ENCODE measurements at regions not wholly inside any gene's neighbourhood (a gene's known extent, or its start where the extent isn't known, plus 50 kb on each side); places are given as distances from the start of the nearest gene placed in this dataset.

DNA sequence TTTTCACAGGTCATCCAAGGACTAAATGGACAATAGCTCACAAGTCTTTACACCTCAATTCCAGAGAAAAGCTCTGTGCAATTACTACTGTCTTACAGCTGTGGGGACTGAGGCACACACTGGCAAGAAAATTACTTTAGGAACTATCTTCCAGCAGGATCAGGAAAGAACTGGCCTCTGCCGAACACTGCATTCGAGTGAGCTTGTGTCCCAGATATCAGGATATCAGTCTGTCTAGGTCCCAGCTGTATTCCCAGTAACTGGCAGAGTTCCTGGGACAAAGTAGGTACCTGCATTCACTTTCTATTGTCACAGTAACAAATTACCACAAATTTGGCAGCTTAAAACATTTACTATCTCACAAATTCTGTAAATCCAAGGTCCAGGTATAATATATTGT lies 183.7 kb downstream of the IRS1 start:
- Histone ChIP-seq H3K27me3 (replicated peaks; ENCODE audit: insufficient read depth, low read depth, low read length, poor library complexity) (no peaks in the 10 kb centered on the region), H3K36me3 (ENCODE audit: insufficient read depth, low read length, poor library complexity, severe bottlenecking) (no peaks in the 10 kb centered on the region), H3K4me3 (ENCODE audit: low read depth, low read length, poor library complexity, severe bottlenecking) (no peak overlapping the region), H3K27ac (ENCODE audit: low read depth, low read length, poor library complexity, severe bottlenecking) (no peak overlapping the region), H3K9me3 (ENCODE audit: low read depth, low read length, poor library complexity, severe bottlenecking) (no peaks in the 10 kb centered on the region), H3K4me1 (ENCODE audit: insufficient read depth, low read length, poor library complexity, severe bottlenecking) (peaks cover 6% of the 10 kb centered on the region)
- TF ChIP-seq CTCF (conservative IDR thresholded peaks at IDR 0.05; ENCODE audit: low read depth, low read length) (no peak), EZH2 (IDR thresholded peaks at IDR 0.05; ENCODE audit: borderline replicate concordance, low read depth, low read length, poor library complexity, severe bottlenecking) (no peak)
- DNase-seq (ENCODE audit: low spot score), result no peak
- ChIA-PET CTCF (no interaction called here), POLR2A (ENCODE audit: low non-redundant PET) (no interaction called here)
- BruUV-seq (replicated peaks), result no TSS peak
- intact Hi-C loops (cut with micrococcal nuclease; ENCODE audit: unreplicated experiment), result no loop called here

DNA sequence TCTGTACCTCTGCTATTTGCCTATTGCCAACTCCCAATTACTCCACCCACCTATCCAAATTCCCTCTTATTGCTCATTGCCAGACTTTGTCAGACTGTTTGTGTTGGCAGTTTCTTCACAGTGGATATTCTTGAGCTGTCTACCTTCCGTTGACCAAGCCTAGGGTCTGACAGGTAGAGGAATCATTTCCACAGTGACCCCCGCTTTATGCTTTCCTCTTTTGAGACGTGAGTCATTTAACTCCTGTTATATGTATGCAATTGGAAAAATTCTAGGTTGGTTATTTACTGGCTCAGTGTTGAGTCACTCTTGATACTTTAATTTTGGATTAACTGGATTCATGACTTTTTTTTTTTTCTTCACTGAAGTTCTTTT lies 187.7 kb downstream of the IRS1 start:
- no peaks in the 10 kb centered on the region for H3K27me3 ChIP-seq (replicated peaks; ENCODE audit: insufficient read depth, low read depth, low read length, poor library complexity)
- ChIA-PET CTCF (interaction anchor here (0.6 kb wide), 1 partner anchor 188 kb away, joined by 3 read pairs; no protein-coding TSS in a partner anchor), POLR2A (ENCODE audit: low non-redundant PET) (no interaction called here)
- no peak overlapping the region for H3K27ac ChIP-seq (ENCODE audit: low read depth, low read length, poor library complexity, severe bottlenecking)
- BruUV-seq (replicated peaks), result no TSS peak
- H3K36me3 ChIP-seq (ENCODE audit: insufficient read depth, low read length, poor library complexity, severe bottlenecking), result no peaks in the 10 kb centered on the region
- H3K4me1 ChIP-seq (ENCODE audit: insufficient read depth, low read length, poor library complexity, severe bottlenecking), result no peaks in the 10 kb centered on the region
- DNase-seq (ENCODE audit: low spot score), result no peak
- H3K4me3 ChIP-seq (ENCODE audit: low read depth, low read length, poor library complexity, severe bottlenecking), result no peak overlapping the region
- no peaks in the 10 kb centered on the region for H3K9me3 ChIP-seq (ENCODE audit: low read depth, low read length, poor library complexity, severe bottlenecking)
- intact Hi-C loops (cut with micrococcal nuclease; ENCODE audit: unreplicated experiment), result no loop called here
- TF ChIP-seq CTCF (conservative IDR thresholded peaks at IDR 0.05; ENCODE audit: low read depth, low read length) (no peak), EZH2 (IDR thresholded peaks at IDR 0.05; ENCODE audit: borderline replicate concordance, low read depth, low read length, poor library complexity, severe bottlenecking) (no peak)

DNA sequence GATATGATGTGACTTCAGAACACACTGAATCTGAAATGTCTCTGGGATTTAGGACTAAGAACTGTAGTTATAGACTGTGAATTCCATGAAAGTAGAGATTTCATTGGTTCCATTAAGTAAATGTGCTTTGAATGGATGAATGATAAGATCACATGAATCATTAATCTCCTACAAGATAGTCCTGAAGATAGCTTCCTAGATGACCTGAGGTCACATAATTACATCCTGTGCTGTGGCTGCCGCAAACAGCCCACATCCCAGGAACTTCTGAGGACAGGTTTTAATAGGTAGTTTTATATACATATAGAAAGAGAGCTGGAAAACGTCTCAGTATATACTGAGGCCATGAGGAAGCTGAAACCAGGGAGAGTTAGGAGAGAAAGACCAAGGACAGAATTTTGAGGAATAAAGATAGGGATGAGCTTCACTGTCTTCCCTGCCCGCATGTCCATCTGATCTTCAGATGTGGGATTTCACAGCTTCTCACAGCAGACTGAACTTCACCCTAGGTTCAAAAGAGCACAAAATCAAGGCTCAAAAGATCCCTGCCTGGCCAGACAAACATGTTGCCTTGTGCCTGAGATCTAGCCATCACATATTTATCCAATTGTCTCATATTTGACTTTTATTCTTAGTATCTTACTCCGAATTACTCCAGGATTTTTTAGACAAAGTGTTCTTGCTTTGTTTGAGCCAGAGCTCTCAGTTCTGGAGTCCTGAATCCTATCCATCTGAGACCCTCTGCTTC lies 188.2 kb downstream of the IRS1 start:
- no peak overlapping the region for H3K27ac ChIP-seq (ENCODE audit: low read depth, low read length, poor library complexity, severe bottlenecking)
- no peak overlapping the region for H3K4me3 ChIP-seq (ENCODE audit: low read depth, low read length, poor library complexity, severe bottlenecking)
- no peaks in the 10 kb centered on the region for H3K9me3 ChIP-seq (ENCODE audit: low read depth, low read length, poor library complexity, severe bottlenecking)
- intact Hi-C loops (cut with micrococcal nuclease; ENCODE audit: unreplicated experiment), result no loop called here
- CTCF ChIA-PET, result no interaction called here
- H3K27me3 ChIP-seq (replicated peaks; ENCODE audit: insufficient read depth, low read depth, low read length, poor library complexity), result no peaks in the 10 kb centered on the region
- TF ChIP-seq EZH2 (IDR thresholded peaks at IDR 0.05; ENCODE audit: borderline replicate concordance, low read depth, low read length, poor library complexity, severe bottlenecking) (no peak), CTCF (conservative IDR thresholded peaks at IDR 0.05; ENCODE audit: low read depth, low read length) (no peak)
- POLR2A ChIA-PET (ENCODE audit: low non-redundant PET), result no interaction called here
- no peaks in the 10 kb centered on the region for H3K36me3 ChIP-seq (ENCODE audit: insufficient read depth, low read length, poor library complexity, severe bottlenecking)
- no peak for DNase-seq (ENCODE audit: low spot score)
- BruUV-seq (replicated peaks), result no TSS peak
- no peaks in the 10 kb centered on the region for H3K4me1 ChIP-seq (ENCODE audit: insufficient read depth, low read length, poor library complexity, severe bottlenecking)

Data from A673 (cell line).